ENCODE measurements at regions not wholly inside any gene's neighbourhood (a gene's known extent, or its start where the extent isn't known, plus 50 kb on each side); places are given as distances from the start of the nearest gene placed in this dataset.

DNA sequence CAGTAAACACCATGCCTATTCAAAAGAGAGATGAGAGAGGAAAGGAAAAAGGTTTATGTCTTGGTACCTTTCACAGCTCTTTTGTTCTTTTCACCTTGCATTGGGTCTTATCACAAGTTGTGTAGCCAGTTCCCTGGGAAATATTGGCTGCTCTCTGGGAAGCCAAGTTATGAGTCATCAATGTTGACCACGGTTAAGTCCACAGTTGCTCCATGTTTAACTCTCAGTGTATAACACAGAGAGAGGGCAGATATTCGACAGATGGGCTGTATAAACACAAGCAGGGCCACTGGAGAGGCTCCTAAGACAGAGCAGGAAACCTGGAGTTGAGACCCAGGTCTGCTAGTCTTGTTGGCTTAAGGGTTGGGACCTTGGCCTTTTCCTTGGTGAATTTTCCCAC lies 718.6 kb downstream of the QKI start:
- no peak for TF ChIP-seq POLR2AphosphoS5 (IDR thresholded peaks at IDR 0.05)
- TF ChIP-seq POLR2A (IDR thresholded peaks at IDR 0.05; ENCODE audit: low read depth), result no peak

Measured in esophagus muscularis mucosa (tissue), 2 donors.